ENCODE measurements at regions not wholly inside any gene's neighbourhood (a gene's known extent, or its start where the extent isn't known, plus 50 kb on each side); places are given as distances from the start of the nearest gene placed in this dataset.

GRCh38 chr5:145028626-145029025, 806.5 kb downstream of the PRELID2 start:
- no peak for TF ChIP-seq EZH2 (IDR thresholded peaks at IDR 0.05; ENCODE audit: borderline replicate concordance, low read depth, low read length, poor library complexity, severe bottlenecking)
- no peak for TF ChIP-seq CTCF (conservative IDR thresholded peaks at IDR 0.05; ENCODE audit: low read depth, low read length)

All from A673 (cell line).